ENCODE measurements at regions not wholly inside any gene's neighbourhood (a gene's known extent, or its start where the extent isn't known, plus 50 kb on each side); places are given as distances from the start of the nearest gene placed in this dataset.

- no peak for DNase-seq
Observed at GRCh38 chr16:73510852-73511251, 462.9 kb upstream of the ZFHX3 start.

DNA sequence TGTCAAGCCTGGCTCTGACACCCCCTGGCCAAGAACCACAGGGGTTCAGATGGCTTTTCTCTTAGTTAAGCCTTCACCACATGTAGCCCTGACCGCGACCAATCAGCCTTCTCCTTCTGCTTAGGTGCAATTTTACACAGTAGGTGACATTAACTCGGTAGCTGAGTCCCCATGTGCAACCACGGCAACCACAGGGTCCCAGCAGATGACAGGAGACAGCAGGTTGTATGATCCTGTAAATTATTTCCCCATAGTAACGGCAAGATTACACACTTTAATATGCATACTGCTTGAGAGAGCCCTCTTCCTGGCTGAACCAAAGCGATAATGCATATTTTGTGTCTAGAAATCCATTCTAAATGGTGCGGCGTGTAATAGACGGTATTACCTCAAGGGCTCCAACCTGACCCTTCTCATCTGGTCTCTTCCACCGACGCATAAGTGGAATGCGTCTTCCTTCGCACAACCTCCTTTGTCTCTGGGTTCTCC lies 458.7 kb upstream of the ZFHX3 start:
- DNase-seq: no peak

- DNase-seq: no peak
Observed at GRCh38 chr16:73505577-73505976, 457.6 kb upstream of the ZFHX3 start.

- DNase-seq: no peak
Observed at GRCh38 chr16:73504591-73505575, 457.0 kb upstream of the ZFHX3 start.

DNA sequence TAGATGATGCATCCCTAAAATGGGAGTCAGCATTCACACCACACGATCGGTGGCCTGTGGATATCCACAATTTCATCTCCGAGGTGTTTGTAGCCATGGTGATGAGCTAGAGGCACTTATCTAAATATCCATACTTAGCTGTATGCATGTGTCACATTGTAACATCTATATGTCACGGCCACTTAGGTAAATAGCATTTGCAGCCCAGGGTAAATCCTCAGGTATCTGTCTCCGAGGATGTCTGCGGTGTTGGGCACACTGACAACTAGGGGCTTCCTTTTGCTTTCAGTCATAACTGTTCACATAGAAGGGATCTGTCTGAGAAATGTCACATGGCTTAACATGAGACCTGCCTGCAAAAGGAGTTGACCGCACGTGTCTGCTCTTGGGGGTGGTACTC lies 455.2 kb upstream of the ZFHX3 start:
- no peak for DNase-seq

DNA sequence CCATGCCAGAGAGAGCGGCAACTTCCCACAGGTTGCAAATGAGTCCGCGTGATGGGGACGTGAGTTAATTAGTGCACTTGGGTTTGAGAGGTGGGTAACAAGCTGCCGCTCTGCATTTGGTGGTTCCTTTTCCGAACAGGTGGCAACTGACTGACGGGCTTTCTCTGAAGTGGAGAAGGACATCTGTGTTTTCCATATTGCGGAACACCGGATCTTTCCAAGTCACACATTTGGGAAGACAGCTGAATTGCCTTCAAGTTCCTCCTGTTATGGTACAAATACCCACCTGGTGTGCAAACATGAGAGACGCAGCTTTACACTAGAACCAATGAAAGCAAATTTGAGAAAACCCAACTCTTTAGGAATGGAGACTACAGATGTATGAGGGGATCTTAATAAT lies 451.3 kb upstream of the ZFHX3 start:
- DNase-seq: no peak

GRCh38 chr16:73485880-73486279 lies 438.0 kb upstream of the ZFHX3 start:
- no peak for DNase-seq

- DNase-seq: no peak
Observed at GRCh38 chr16:73483934-73484711, 436.2 kb upstream of the ZFHX3 start.

- DNase-seq: no peak
Observed at GRCh38 chr16:73483076-73483791, 435.3 kb upstream of the ZFHX3 start.

DNA sequence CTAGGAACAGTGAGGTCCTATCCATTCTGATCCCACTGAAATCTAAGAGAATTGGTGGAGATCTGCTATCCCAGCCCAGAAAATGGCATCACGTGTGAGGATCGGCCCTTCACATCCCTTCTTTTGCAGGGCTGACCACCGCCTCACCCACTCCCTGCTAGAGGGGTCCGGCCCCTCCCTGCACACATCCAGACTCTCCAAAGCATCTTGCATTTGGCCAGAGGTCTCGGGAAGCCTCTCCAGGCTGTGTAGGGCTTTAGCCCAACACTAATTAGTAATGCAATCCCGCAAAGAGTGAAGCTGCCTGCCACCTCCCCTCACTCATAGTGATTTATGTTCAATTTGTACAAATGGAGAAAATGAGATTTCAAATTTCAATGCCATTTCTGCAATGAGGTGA lies 434.4 kb upstream of the ZFHX3 start:
- no peak for DNase-seq

DNA sequence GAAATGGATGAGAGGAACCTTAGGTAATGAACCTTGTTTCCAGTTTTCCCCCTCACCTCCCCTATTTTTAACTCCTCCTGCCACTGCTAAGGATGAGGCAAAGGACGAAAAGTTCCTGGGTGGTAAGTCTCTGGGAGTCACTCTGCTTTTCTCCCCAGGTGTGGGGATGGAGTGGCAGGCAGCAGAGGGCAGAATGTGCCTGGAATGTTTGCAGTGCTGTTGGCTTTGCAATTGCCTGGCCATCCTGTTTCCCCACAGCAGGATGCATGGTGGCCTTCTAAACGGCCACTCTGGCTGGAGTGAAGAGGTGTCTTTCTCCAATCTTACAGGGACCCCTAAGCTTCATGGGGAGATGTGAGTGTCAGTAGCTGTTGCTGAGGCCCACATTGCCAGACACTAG lies 432.5 kb upstream of the ZFHX3 start:
- DNase-seq: no peak

DNA sequence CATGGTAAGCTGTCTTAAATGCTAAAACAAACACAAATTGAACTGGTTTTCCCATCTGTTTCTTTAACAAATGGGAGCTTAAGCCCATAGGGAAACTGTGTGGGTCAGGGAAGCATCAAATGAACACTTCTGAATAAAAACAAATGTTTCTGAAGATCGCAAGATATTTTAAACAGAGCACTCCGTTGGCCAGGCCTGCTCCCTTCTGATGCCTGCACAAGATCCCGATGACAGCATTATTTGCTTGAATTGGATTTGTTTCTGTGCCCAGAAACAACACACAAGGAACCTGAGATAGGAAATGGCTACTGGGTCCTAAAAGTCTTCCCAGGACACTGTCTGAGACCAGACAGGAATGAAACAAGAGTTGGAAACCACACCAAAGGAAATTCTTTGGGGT lies 425.8 kb upstream of the ZFHX3 start:
- no peak for DNase-seq

DNA sequence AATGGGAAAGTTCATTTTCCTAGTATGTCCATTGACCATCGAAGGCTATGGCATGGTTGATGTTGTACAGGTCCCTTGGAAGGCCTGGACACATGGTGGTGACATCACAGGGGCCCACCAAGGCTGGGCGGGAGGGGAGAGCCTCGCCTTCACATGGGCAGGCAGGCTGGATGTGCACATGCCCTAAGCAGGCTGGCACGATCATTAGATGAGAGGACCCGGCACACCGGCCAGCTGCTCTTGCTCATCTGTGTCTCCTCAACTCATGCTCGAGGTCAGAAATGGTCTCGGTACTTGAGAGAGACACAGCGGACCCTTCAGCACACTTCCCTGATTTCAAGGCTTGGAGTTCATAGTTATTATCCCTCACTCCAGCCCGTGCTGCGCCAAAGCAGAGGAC lies 416.9 kb upstream of the ZFHX3 start:
- no peak for DNase-seq

- no peak for DNase-seq
Observed at GRCh38 chr16:73459586-73459985, 411.7 kb upstream of the ZFHX3 start.

DNA sequence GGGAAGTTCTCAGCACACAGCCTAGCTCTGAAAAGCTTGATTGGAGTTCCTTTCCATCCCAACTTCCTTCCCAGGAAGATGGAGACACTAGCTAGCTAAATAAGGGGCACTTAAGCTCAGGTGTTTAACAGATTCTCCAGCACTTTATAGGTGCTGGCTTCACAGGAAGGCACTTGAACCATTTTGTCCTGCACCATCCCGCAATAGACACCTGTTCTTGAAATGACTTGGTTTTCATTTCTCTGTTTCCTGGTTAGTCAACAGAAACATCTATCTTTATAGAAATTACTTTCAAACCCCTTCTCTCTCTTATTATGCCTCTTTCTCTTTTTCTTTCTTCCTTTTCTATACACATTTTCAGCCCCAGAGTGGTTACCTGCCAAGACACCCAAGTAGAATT lies 409.9 kb upstream of the ZFHX3 start:
- DNase-seq: no peak

GRCh38 chr16:73448970-73449369 lies 401.0 kb upstream of the ZFHX3 start:
- no peak for DNase-seq

- DNase-seq: no peak
Observed at GRCh38 chr16:73447846-73448245, 399.9 kb upstream of the ZFHX3 start.

DNA sequence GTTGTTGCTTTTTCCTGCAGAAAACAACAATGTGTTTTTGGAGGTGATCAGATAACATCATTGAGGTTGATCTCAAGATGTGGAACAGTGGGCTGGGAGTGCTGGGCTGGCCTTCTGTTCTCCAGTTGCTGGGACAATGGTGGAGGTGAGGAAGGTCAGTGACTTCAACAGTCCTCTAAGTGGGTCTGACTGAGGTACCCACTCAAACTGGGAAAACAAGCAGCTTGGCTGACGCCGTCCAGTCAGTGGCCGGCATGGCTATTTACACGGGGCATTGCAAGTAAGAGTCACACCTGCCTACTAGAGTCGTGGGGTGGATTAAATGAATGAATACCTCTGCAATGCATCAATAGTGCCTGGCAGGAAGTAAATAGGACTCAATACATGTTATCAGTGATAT lies 386.7 kb upstream of the ZFHX3 start:
- no peak for DNase-seq

- DNase-seq: no peak
Observed at GRCh38 chr16:73433731-73434307, 385.9 kb upstream of the ZFHX3 start.

- no peak for DNase-seq
Observed at GRCh38 chr16:73432850-73433730, 385.2 kb upstream of the ZFHX3 start.

- no peak for DNase-seq
Observed at GRCh38 chr16:73430138-73430537, 382.2 kb upstream of the ZFHX3 start.

- DNase-seq: no peak
Observed at GRCh38 chr16:73428121-73428520, 380.2 kb upstream of the ZFHX3 start.
